ENCODE measurements at regions not wholly inside any gene's neighbourhood (a gene's known extent, or its start where the extent isn't known, plus 50 kb on each side); places are given as distances from the start of the nearest gene placed in this dataset.
A peak's percentile ranks its signal among the peaks of the same experiment; 100 is the strongest.
"Not testable (repeated sequence)": the region's sequence is repeated elsewhere in the genome, so short reads cannot be mapped to it uniquely, and the experiment has no call there.

- ATAC-seq; H3K36me3 Mint-ChIP-seq; H3K9me3 Mint-ChIP-seq; H3K4me1 Mint-ChIP-seq (ENCODE audit: low read depth in 2 of 2); H3K4me3 Mint-ChIP-seq; H3K27me3 Mint-ChIP-seq; H3K27ac Mint-ChIP-seq; DNase-seq (ENCODE audit: low spot score): not testable (repeated sequence)
Measured at GRCh38 chr9:66794769-66795168, 105.8 kb upstream of the ZNF658 start.

- H3K36me3 Mint-ChIP-seq; H3K4me1 Mint-ChIP-seq (ENCODE audit: low read depth in 2 of 2); ATAC-seq; H3K9me3 Mint-ChIP-seq; H3K4me3 Mint-ChIP-seq; H3K27ac Mint-ChIP-seq; DNase-seq (ENCODE audit: low spot score); H3K27me3 Mint-ChIP-seq: not testable (repeated sequence)
Measured at GRCh38 chr9:66795723-66796503, 104.6 kb upstream of the ZNF658 start.

GRCh38 chr9:66797905-66798616, 102.5 kb upstream of the ZNF658 start:
- H3K27ac Mint-ChIP-seq; DNase-seq (ENCODE audit: low spot score); H3K36me3 Mint-ChIP-seq; H3K4me3 Mint-ChIP-seq; H3K4me1 Mint-ChIP-seq (ENCODE audit: low read depth in 2 of 2); H3K9me3 Mint-ChIP-seq; H3K27me3 Mint-ChIP-seq; ATAC-seq: not testable (repeated sequence)

GRCh38 chr9:66803619-66804018, 96.9 kb upstream of the ZNF658 start:
- ATAC-seq; H3K36me3 Mint-ChIP-seq; H3K4me1 Mint-ChIP-seq (ENCODE audit: low read depth in 2 of 2); H3K27ac Mint-ChIP-seq; H3K27me3 Mint-ChIP-seq; H3K9me3 Mint-ChIP-seq; H3K4me3 Mint-ChIP-seq; DNase-seq (ENCODE audit: low spot score): not testable (repeated sequence)

- not testable (repeated sequence) for H3K4me1 Mint-ChIP-seq (ENCODE audit: low read depth in 2 of 2); H3K27me3 Mint-ChIP-seq
Measured at GRCh38 chr9:66810247-66810646, 90.3 kb upstream of the ZNF658 start.

GRCh38 chr9:66812367-66812766, 88.2 kb upstream of the ZNF658 start:
- not testable (repeated sequence) for ATAC-seq, H3K27ac Mint-ChIP-seq, H3K4me3 Mint-ChIP-seq

More at GRCh38 chr9:66810247-66810646, 90.3 kb upstream of the ZNF658 start:
- H3K36me3 Mint-ChIP-seq; ATAC-seq; H3K9me3 Mint-ChIP-seq; DNase-seq (ENCODE audit: low spot score); H3K27ac Mint-ChIP-seq; H3K4me3 Mint-ChIP-seq: not testable (repeated sequence)

GRCh38 chr9:66812967-66813366, 87.6 kb upstream of the ZNF658 start:
- H3K4me1 Mint-ChIP-seq (ENCODE audit: low read depth in 2 of 2); ATAC-seq; H3K27me3 Mint-ChIP-seq; DNase-seq (ENCODE audit: low spot score); H3K36me3 Mint-ChIP-seq; H3K4me3 Mint-ChIP-seq; H3K9me3 Mint-ChIP-seq; H3K27ac Mint-ChIP-seq: not testable (repeated sequence)

More at GRCh38 chr9:66812367-66812766, 88.2 kb upstream of the ZNF658 start:
- H3K4me1 Mint-ChIP-seq (ENCODE audit: low read depth in 2 of 2); H3K27me3 Mint-ChIP-seq; H3K9me3 Mint-ChIP-seq; DNase-seq (ENCODE audit: low spot score); H3K36me3 Mint-ChIP-seq: not testable (repeated sequence)

- H3K4me3 Mint-ChIP-seq; DNase-seq (ENCODE audit: low spot score); H3K36me3 Mint-ChIP-seq; H3K4me1 Mint-ChIP-seq (ENCODE audit: low read depth in 2 of 2); ATAC-seq; H3K27ac Mint-ChIP-seq; H3K27me3 Mint-ChIP-seq; H3K9me3 Mint-ChIP-seq: not testable (repeated sequence)
Measured at GRCh38 chr9:66814038-66814437, 86.5 kb upstream of the ZNF658 start.

GRCh38 chr9:66819510-66819909, 81.0 kb upstream of the ZNF658 start:
- ATAC-seq, H3K36me3 Mint-ChIP-seq: not testable (repeated sequence)

GRCh38 chr9:66820014-66820660, 80.4 kb upstream of the ZNF658 start:
- DNase-seq (ENCODE audit: low spot score); ATAC-seq; H3K4me1 Mint-ChIP-seq (ENCODE audit: low read depth in 2 of 2); H3K4me3 Mint-ChIP-seq; H3K27ac Mint-ChIP-seq; H3K9me3 Mint-ChIP-seq; H3K27me3 Mint-ChIP-seq; H3K36me3 Mint-ChIP-seq: not testable (repeated sequence)

More at GRCh38 chr9:66819510-66819909, 81.0 kb upstream of the ZNF658 start:
- not testable (repeated sequence) for DNase-seq (ENCODE audit: low spot score); H3K4me1 Mint-ChIP-seq (ENCODE audit: low read depth in 2 of 2); H3K4me3 Mint-ChIP-seq; H3K27me3 Mint-ChIP-seq; H3K27ac Mint-ChIP-seq; H3K9me3 Mint-ChIP-seq

- H3K36me3 Mint-ChIP-seq; ATAC-seq; H3K27me3 Mint-ChIP-seq; H3K27ac Mint-ChIP-seq; H3K4me1 Mint-ChIP-seq (ENCODE audit: low read depth in 2 of 2); H3K9me3 Mint-ChIP-seq; DNase-seq (ENCODE audit: low spot score); H3K4me3 Mint-ChIP-seq: not testable (repeated sequence)
Measured at GRCh38 chr9:66824169-66824568, 76.4 kb upstream of the ZNF658 start.

GRCh38 chr9:66829853-66830252, 70.7 kb upstream of the ZNF658 start:
- ATAC-seq; H3K27ac Mint-ChIP-seq; H3K4me1 Mint-ChIP-seq (ENCODE audit: low read depth in 2 of 2); H3K4me3 Mint-ChIP-seq; DNase-seq (ENCODE audit: low spot score); H3K36me3 Mint-ChIP-seq; H3K9me3 Mint-ChIP-seq; H3K27me3 Mint-ChIP-seq: not testable (repeated sequence)

- not testable (repeated sequence) for DNase-seq (ENCODE audit: low spot score); H3K27me3 Mint-ChIP-seq; H3K9me3 Mint-ChIP-seq; H3K4me1 Mint-ChIP-seq (ENCODE audit: low read depth in 2 of 2); H3K36me3 Mint-ChIP-seq; H3K27ac Mint-ChIP-seq; H3K4me3 Mint-ChIP-seq
- peak; percentile 27 to 28 for ATAC-seq
Measured at GRCh38 chr9:66830777-66831497, 69.6 kb upstream of the ZNF658 start.
